Progenitor cell of endocrine pancreas (in vitro differentiated cells): ENCODE measurements at regions not wholly inside any gene's neighbourhood (a gene's known extent, or its start where the extent isn't known, plus 50 kb on each side); places are given as distances from the start of the nearest gene placed in this dataset.
"Not testable (repeated sequence)": the region's sequence is repeated elsewhere in the genome, so short reads cannot be mapped to it uniquely, and the experiment has no call there.

Experiments used
- DNase-seq: peaks from one replicate; pipeline ENCODE4 v3.0.0; 2021; ENCODE audit warnings: low spot score; ENCODE audit not compliant: unreplicated experiment
- H3K27ac Mint-ChIP-seq: 2 replicates; pipeline ENCODE4 v1.8.0; 2021; ENCODE audit warnings: mild to moderate bottlenecking, moderate library complexity, mixed read lengths
- H3K27me3 Mint-ChIP-seq: 2 replicates; pipeline ENCODE4 v1.8.0; 2021; ENCODE audit warnings: mixed read lengths
- H3K36me3 Mint-ChIP-seq: 2 replicates; pipeline ENCODE4 v1.8.0; 2022; ENCODE audit warnings: mixed read lengths; ENCODE audit not compliant: insufficient read depth
- H3K4me1 Mint-ChIP-seq: 2 replicates; pipeline ENCODE4 v1.8.0; 2021; ENCODE audit warnings: low read depth, mixed read lengths
- H3K4me3 Mint-ChIP-seq: 2 replicates; pipeline ENCODE4 v1.8.0; 2021; ENCODE audit warnings: low read depth, mild to moderate bottlenecking, moderate library complexity, mixed read lengths
- H3K9me3 Mint-ChIP-seq: 2 replicates; pipeline ENCODE4 v1.8.0; 2021; ENCODE audit warnings: low read depth, mixed read lengths
- TF ChIP-seq, protein P1 (sequence below): fragments of 200-600 bp; sonication (generic); IDR thresholded peaks from one replicate; pipeline ENCODE4 v1.5.0; 2021; ENCODE audit warnings: antibody characterized with exemption, mild to moderate bottlenecking; ENCODE audit not compliant: unreplicated experiment

DNA sequence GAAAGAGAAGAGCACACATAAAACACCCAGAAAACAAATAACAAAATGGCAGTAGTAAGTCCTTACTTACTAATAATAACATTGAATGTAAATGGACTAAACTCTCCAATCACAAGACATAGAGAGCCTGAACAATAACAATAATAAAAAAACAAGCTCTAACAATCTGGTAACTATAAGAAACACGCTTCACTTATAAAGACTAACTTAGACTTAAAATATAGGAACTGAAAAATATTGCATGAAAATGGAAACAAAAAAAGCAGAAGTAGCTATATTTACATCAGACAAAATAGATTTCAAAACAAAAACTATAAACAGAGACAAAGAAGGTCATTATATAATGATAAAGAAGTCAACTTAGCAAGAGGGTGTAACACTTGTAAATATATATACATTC lies 83.1 kb upstream of the LYPLAL1 start:
- no peaks in the 10 kb centered on the region for H3K4me1 Mint-ChIP-seq
- H3K36me3 Mint-ChIP-seq = no peaks in the 10 kb centered on the region
- no peaks in the 10 kb centered on the region for H3K27me3 Mint-ChIP-seq
- H3K4me3 Mint-ChIP-seq = no peak overlapping the region
- H3K9me3 Mint-ChIP-seq = peaks cover 21% of the 10 kb centered on the region
- no peak overlapping the region for H3K27ac Mint-ChIP-seq
- DNase-seq = no peak
- TF ChIP-seq, protein P1, sequence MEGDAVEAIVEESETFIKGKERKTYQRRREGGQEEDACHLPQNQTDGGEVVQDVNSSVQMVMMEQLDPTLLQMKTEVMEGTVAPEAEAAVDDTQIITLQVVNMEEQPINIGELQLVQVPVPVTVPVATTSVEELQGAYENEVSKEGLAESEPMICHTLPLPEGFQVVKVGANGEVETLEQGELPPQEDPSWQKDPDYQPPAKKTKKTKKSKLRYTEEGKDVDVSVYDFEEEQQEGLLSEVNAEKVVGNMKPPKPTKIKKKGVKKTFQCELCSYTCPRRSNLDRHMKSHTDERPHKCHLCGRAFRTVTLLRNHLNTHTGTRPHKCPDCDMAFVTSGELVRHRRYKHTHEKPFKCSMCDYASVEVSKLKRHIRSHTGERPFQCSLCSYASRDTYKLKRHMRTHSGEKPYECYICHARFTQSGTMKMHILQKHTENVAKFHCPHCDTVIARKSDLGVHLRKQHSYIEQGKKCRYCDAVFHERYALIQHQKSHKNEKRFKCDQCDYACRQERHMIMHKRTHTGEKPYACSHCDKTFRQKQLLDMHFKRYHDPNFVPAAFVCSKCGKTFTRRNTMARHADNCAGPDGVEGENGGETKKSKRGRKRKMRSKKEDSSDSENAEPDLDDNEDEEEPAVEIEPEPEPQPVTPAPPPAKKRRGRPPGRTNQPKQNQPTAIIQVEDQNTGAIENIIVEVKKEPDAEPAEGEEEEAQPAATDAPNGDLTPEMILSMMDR = no peak

DNA sequence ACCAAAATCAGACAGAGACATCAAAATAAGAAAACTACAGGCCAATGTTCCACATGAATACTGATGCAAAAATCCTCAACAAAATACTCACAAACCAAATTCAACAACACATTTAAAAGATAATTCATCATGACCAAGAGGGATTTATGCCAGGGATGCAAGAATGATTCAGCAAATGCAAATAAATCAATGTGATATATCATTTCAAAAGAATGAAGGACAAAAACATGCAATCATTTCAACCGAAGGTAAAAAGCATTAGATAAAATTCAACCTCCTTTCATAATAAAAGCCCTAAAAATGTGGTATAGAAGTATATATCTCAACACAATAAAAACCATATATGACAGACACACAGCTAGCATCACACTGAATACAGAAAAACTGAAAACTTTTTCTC lies 81.5 kb upstream of the LYPLAL1 start:
- TF ChIP-seq, protein P1 = no peak
- H3K36me3 Mint-ChIP-seq = no peaks in the 10 kb centered on the region
- no peak overlapping the region for H3K4me3 Mint-ChIP-seq
- no peak for DNase-seq
- peaks cover 21% of the 10 kb centered on the region for H3K9me3 Mint-ChIP-seq
- no peak overlapping the region for H3K27ac Mint-ChIP-seq
- no peaks in the 10 kb centered on the region for H3K27me3 Mint-ChIP-seq
- no peaks in the 10 kb centered on the region for H3K4me1 Mint-ChIP-seq

DNA sequence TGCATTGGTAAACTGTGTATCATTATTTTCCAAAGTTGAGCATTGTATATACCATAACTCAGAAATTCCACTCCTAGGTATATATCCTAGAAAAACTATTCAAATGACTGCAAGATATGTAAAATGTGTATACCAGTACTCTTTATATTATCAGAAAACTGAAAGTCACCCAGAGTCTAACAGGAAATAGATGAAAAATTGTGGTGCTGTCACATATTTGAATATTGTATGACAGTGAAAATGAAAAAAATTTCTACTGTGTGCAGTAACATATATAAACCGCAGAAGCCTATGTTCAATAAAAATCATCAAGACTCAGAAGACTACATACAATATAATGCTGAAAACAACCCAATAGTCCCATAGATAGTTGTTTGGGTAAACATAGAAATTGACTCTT lies 74.4 kb upstream of the LYPLAL1 start:
- no peaks in the 10 kb centered on the region for H3K27me3 Mint-ChIP-seq
- H3K9me3 Mint-ChIP-seq = peaks cover 10% of the 10 kb centered on the region
- DNase-seq = no peak
- TF ChIP-seq, protein P1 = no peak
- H3K27ac Mint-ChIP-seq = no peak overlapping the region
- no peaks in the 10 kb centered on the region for H3K36me3 Mint-ChIP-seq
- no peak overlapping the region for H3K4me3 Mint-ChIP-seq
- no peaks in the 10 kb centered on the region for H3K4me1 Mint-ChIP-seq

DNA sequence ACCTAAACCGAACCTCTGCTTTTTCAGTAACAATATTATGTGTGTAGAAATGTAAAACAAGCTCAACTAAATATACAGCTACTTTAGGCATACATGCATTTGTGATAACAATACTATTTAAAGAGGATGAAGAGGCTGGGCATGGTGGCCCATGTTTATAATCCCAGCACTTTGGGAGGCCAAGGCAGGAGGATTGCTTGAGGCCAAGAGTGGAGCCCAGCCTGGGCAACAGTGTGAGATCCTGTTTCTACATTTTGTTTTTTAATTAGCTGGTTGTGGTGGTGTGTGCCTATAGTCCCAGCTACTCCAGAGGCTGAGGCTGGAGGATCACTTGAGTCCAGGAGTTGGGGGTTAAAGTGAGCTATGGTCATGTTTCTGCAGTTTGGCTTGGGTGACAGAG lies 73.6 kb upstream of the LYPLAL1 start:
- Mint-ChIP-seq H3K4me3 (no peak overlapping the region), H3K27ac (no peak overlapping the region)

DNA sequence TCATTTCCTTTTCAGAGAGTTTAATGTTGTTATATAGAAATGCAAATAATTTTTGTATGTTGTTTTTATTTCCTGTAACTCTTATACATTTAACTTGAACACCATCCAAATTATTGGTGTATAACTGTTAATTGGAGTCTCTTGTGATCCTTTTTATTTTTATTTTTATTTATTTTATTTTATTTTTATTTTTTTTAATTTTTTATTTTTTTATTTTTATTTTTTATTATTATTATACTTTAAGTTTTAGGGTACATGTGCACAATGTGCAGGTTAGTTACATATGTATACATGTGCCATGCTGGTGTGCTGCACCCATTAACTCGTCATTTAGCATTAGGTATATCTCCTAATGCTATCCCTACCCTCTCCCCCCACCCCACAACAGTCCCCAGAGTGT lies 71.2 kb upstream of the LYPLAL1 start:
- peaks cover 16% of the 10 kb centered on the region for H3K9me3 Mint-ChIP-seq
- not testable (repeated sequence) for H3K36me3 Mint-ChIP-seq, H3K4me3 Mint-ChIP-seq, H3K27ac Mint-ChIP-seq, H3K4me1 Mint-ChIP-seq, H3K27me3 Mint-ChIP-seq, DNase-seq

More for the DNA sequence above, 73.6 kb upstream of the LYPLAL1 start:
- no peaks in the 10 kb centered on the region for H3K27me3 Mint-ChIP-seq
- H3K36me3 Mint-ChIP-seq = no peaks in the 10 kb centered on the region
- no peak for DNase-seq
- peaks cover 10% of the 10 kb centered on the region for H3K9me3 Mint-ChIP-seq
- TF ChIP-seq, protein P1 = no peak
- H3K4me1 Mint-ChIP-seq = no peaks in the 10 kb centered on the region

DNA sequence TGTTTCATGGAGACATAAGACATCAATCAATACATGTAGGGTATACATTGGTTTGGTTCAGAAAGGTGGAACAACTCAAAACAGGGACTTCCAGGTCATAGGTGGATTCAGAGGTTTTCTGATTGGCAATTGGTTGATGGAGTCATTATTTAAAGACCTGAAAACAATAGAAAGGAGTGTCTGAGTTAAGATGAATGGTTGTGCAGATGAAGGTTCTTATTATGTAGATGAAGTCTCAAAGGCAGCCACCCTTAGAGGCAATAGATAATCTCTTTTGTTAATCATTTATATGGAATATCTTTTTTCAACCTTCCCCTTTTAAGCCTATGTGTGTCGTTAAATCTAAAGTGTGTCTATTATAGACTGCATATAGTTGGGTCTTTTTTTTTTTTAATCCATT lies 67.8 kb upstream of the LYPLAL1 start:
- no peaks in the 10 kb centered on the region for H3K36me3 Mint-ChIP-seq
- peaks cover 15% of the 10 kb centered on the region for H3K9me3 Mint-ChIP-seq
- no peak for DNase-seq
- no peaks in the 10 kb centered on the region for H3K27me3 Mint-ChIP-seq
- H3K4me1 Mint-ChIP-seq = no peaks in the 10 kb centered on the region
- no peak overlapping the region for H3K27ac Mint-ChIP-seq
- no peak overlapping the region for H3K4me3 Mint-ChIP-seq
- TF ChIP-seq, protein P1 = no peak
